HL-60 (cell line): ENCODE measurements at regions not wholly inside any gene's neighbourhood (a gene's known extent, or its start where the extent isn't known, plus 50 kb on each side); places are given as distances from the start of the nearest gene placed in this dataset.

Experiments used
- DNase-seq, 2 experiments: peaks; one replicate each; pipeline ENCODE4 v3.0.0-alpha.2; 2010 to 2020; ENCODE audit warnings: low read depth in 1 of 2, low spot score in 1 of 2
- H3K27ac ChIP-seq: fragments of 250-450 bp; sonication (Bioruptor Pico); replicated peaks from 2 replicates; pipeline ENCODE4 v1.5.1; 2020; ENCODE audit warnings: mild to moderate bottlenecking, moderate library complexity
- H3K27me3 ChIP-seq: fragments of 250-450 bp; sonication (Bioruptor Pico); 2 replicates; pipeline ENCODE4 v1.5.1; 2021; ENCODE audit warnings: mild to moderate bottlenecking, moderate library complexity; ENCODE audit not compliant: insufficient read depth, poor library complexity, severe bottlenecking
- H3K4me3 ChIP-seq: replicated peaks from 2 replicates; pipeline ENCODE4 v1.5.1; 2011; ENCODE audit warnings: mild to moderate bottlenecking, control low read depth, low read length; ENCODE audit not compliant: insufficient read depth
- CTCF ChIP-seq: IDR thresholded peaks from one replicate; pipeline ENCODE4 v1.5.1; 2011; ENCODE audit warnings: low read length, control low read depth, inconsistent platforms; ENCODE audit not compliant: insufficient read depth
- GABPA ChIP-seq: IDR thresholded peaks from 2 replicates; pipeline ENCODE4 v1.6.1; 2012; ENCODE audit warnings: low read depth
- POLR2AphosphoS5 ChIP-seq: IDR thresholded peaks from 2 replicates; pipeline ENCODE4 v1.6.1; 2012; ENCODE audit warnings: low read depth
- REST ChIP-seq: IDR thresholded peaks from 2 replicates; pipeline ENCODE4 v1.6.1; 2012; ENCODE audit warnings: low read depth; ENCODE audit not compliant: insufficient replicate concordance
- SPI1 ChIP-seq: IDR thresholded peaks from 2 replicates; pipeline ENCODE4 v1.6.1; 2012; ENCODE audit warnings: low read depth, mild to moderate bottlenecking, borderline replicate concordance

GRCh38 chr18:68150961-68151360 is 563.9 kb downstream of the TMX3 start:
- no peak for TF ChIP-seq REST
- no peak for TF ChIP-seq GABPA
- no peak for TF ChIP-seq POLR2AphosphoS5
- TF ChIP-seq CTCF = no peak
- no peak for TF ChIP-seq SPI1
- H3K27ac ChIP-seq = no peak overlapping the region
- H3K27me3 ChIP-seq = no peaks in the 10 kb centered on the region
- no peak for DNase-seq
- H3K4me3 ChIP-seq = no peak overlapping the region

- Histone ChIP-seq H3K4me3 (no peak overlapping the region), H3K27me3 (no peaks in the 10 kb centered on the region), H3K27ac (no peak overlapping the region)
- no peak for TF ChIP-seq CTCF
- no peak for DNase-seq
Measured at GRCh38 chr18:68148863-68149262, 566.0 kb downstream of the TMX3 start.

GRCh38 chr18:68147728-68148127 is 567.2 kb downstream of the TMX3 start:
- Histone ChIP-seq H3K27ac (no peak overlapping the region), H3K27me3 (no peaks in the 10 kb centered on the region), H3K4me3 (no peak overlapping the region)
- no peak for DNase-seq
- no peak for TF ChIP-seq SPI1
- no peak for TF ChIP-seq POLR2AphosphoS5

GRCh38 chr18:68121826-68122225 is 593.1 kb downstream of the TMX3 start:
- DNase-seq = no peak
- no peaks in the 10 kb centered on the region for H3K27me3 ChIP-seq
- H3K27ac ChIP-seq = no peak overlapping the region
- TF ChIP-seq POLR2AphosphoS5 = no peak
- no peak for TF ChIP-seq CTCF
- no peak for TF ChIP-seq SPI1
- no peak for TF ChIP-seq REST
- TF ChIP-seq GABPA = no peak
- no peak overlapping the region for H3K4me3 ChIP-seq
